Hepatocyte (in vitro differentiated cells): ENCODE measurements at regions not wholly inside any gene's neighbourhood (a gene's known extent, or its start where the extent isn't known, plus 50 kb on each side); places are given as distances from the start of the nearest gene placed in this dataset.

ENCODE experiments used
- CTCF ChIP-seq: fragments of 200-600 bp; sonication (generic); IDR thresholded peaks from 2 replicates; pipeline ENCODE4 v1.5.1; 2016; ENCODE audit warnings: antibody characterized with exemption, mild to moderate bottlenecking; ENCODE audit not compliant: poor library complexity
- EZH2 ChIP-seq: fragments of 200-600 bp; sonication (generic); IDR thresholded peaks from 2 replicates; pipeline ENCODE4 v1.6.1; 2016; ENCODE audit warnings: antibody characterized with exemption, mild to moderate bottlenecking, borderline replicate concordance
- EZH2phosphoT487 ChIP-seq: fragments of 200-600 bp; sonication (generic); IDR thresholded peaks from one replicate; pipeline ENCODE4 v1.6.1; 2018; ENCODE audit warnings: antibody characterized with exemption, mild to moderate bottlenecking, low read depth, moderate library complexity; ENCODE audit not compliant: unreplicated experiment, severe bottlenecking

GRCh38 chr4:179328627-179329026, 1886.4 kb upstream of the AGA start:
- no peak for TF ChIP-seq CTCF
- TF ChIP-seq EZH2 = no peak
- no peak for TF ChIP-seq EZH2phosphoT487
